K562 (cell line): ENCODE measurements at regions not wholly inside any gene's neighbourhood (a gene's known extent, or its start where the extent isn't known, plus 50 kb on each side); places are given as distances from the start of the nearest gene placed in this dataset.

ENCODE experiments used
- ARID1B ChIP-seq: fragments of 450-650 bp; IDR thresholded peaks from 2 replicates; pipeline ENCODE4 v1.6.1; 2016; ENCODE audit warnings: antibody characterized with exemption, mild to moderate bottlenecking, inconsistent platforms
- CXXC5 ChIP-seq: fragments of 250-450 bp; sonication (Bioruptor Pico); IDR thresholded peaks from 2 replicates; pipeline ENCODE4 v1.8.0; 2022; ENCODE audit warnings: inconsistent platforms, mild to moderate bottlenecking, moderate library complexity
- DNMT1 ChIP-seq: fragments of 450-650 bp; IDR thresholded peaks from 2 replicates; pipeline ENCODE4 v1.6.1; 2016; ENCODE audit warnings: antibody characterized with exemption, mild to moderate bottlenecking
- ETV1 ChIP-seq: fragments of 450-650 bp; conservative IDR thresholded peaks from 2 replicates; pipeline ENCODE4 v1.6.1; 2016; ENCODE audit warnings: missing genetic modification characterization, control low read depth, low read depth, missing compliant biosample characterization
- GABPB1 ChIP-seq: sonication (generic); formaldehyde crosslinking; IDR thresholded peaks from 2 replicates; pipeline ENCODE4 v1.8.0; 2022; ENCODE audit warnings: mild to moderate bottlenecking, missing genetic modification reagents
- HDGF ChIP-seq: fragments of 450-650 bp; IDR thresholded peaks from 2 replicates; pipeline ENCODE4 v1.6.1; 2016
- HMGN3 ChIP-seq: IDR thresholded peaks from 2 replicates; pipeline ENCODE4 v1.6.1; 2011; ENCODE audit warnings: borderline replicate concordance, low read depth, mild to moderate bottlenecking, mixed read lengths, low read length; ENCODE audit not compliant: insufficient read length; ENCODE audit errors: extremely low read depth
- NCOA2 ChIP-seq, 2 experiments: fragments of 450-650 bp; IDR thresholded peaks; 2 replicates each; pipeline ENCODE4 v1.6.1; 2018; ENCODE audit warnings: mild to moderate bottlenecking in 2 of 2, moderate library complexity in 1 of 2; ENCODE audit not compliant: partially characterized antibody in 2 of 2
- NR2C1 ChIP-seq, 2 experiments: fragments of 450-650 bp; IDR thresholded peaks; 2 replicates each; pipeline ENCODE4 v1.6.1; 2017; ENCODE audit warnings: mild to moderate bottlenecking in 2 of 2, antibody characterized with exemption in 1 of 2, inconsistent platforms in 1 of 2, missing compliant biosample characterization in 1 of 2, missing genetic modification characterization in 1 of 2
- RBM22 ChIP-seq: fragments of 200-400 bp; formaldehyde crosslinking; IDR thresholded peaks from 2 replicates; pipeline ENCODE4 v1.6.1; 2018; ENCODE audit warnings: low read length, low read depth; ENCODE audit not compliant: poor library complexity, severe bottlenecking
- SP2 ChIP-seq: IDR thresholded peaks from 2 replicates; pipeline ENCODE4 v1.6.1; 2011; ENCODE audit warnings: mild to moderate bottlenecking, low read depth, low read length, moderate library complexity; ENCODE audit not compliant: poor library complexity, severe bottlenecking; ENCODE audit errors: extremely low read depth
- TAF15 ChIP-seq: fragments of 200-400 bp; formaldehyde crosslinking; IDR thresholded peaks from 2 replicates; pipeline ENCODE4 v1.6.1; 2017; ENCODE audit warnings: mild to moderate bottlenecking, low read depth, low read length, moderate library complexity
- TEAD2 ChIP-seq: fragments of 450-650 bp; IDR thresholded peaks from 2 replicates; pipeline ENCODE4 v1.6.1; 2016; ENCODE audit warnings: missing genetic modification characterization, control low read depth, missing compliant biosample characterization
- TRIM28 ChIP-seq: fragments of 450-650 bp; IDR thresholded peaks from 2 replicates; pipeline ENCODE4 v1.6.1; 2017
- ZC3H11A ChIP-seq: IDR thresholded peaks from 2 replicates; pipeline ENCODE4 v1.6.1; 2012; ENCODE audit warnings: low read depth, low read length, improper control_type of control experiment
- ZNF551 ChIP-seq: fragments of 250-450 bp; sonication (Bioruptor Pico); IDR thresholded peaks from 2 replicates; pipeline ENCODE4 v1.5.0; 2021; ENCODE audit warnings: mild to moderate bottlenecking, moderate library complexity
- TF ChIP-seq, protein P1 (sequence below): sonication (generic); formaldehyde crosslinking; IDR thresholded peaks from 2 replicates; pipeline ENCODE4 v1.4.0; 2020; ENCODE audit warnings: mild to moderate bottlenecking, missing genetic modification reagents
- TF ChIP-seq, protein P2 (sequence below): IDR thresholded peaks from 2 replicates; pipeline ENCODE4 v1.6.1; 2011; ENCODE audit not compliant: insufficient read length; ENCODE audit errors: extremely low read depth
- TF ChIP-seq, protein P3 (sequence below), 2 experiments: IDR thresholded peaks in 1 of 2; conservative IDR thresholded peaks in 1 of 2; 2 replicates each; pipeline ENCODE4 v1.6.1; 2016; ENCODE audit warnings: low read depth in 2 of 2, mild to moderate bottlenecking in 1 of 2, missing compliant biosample characterization in 1 of 2, missing genetic modification characterization in 1 of 2, moderate library complexity in 1 of 2
- TF ChIP-seq, protein P4 (sequence below): fragments of 250-450 bp; sonication (Bioruptor Pico); IDR thresholded peaks from 2 replicates; pipeline ENCODE4 v1.5.0; 2022; ENCODE audit warnings: mild to moderate bottlenecking

DNA sequence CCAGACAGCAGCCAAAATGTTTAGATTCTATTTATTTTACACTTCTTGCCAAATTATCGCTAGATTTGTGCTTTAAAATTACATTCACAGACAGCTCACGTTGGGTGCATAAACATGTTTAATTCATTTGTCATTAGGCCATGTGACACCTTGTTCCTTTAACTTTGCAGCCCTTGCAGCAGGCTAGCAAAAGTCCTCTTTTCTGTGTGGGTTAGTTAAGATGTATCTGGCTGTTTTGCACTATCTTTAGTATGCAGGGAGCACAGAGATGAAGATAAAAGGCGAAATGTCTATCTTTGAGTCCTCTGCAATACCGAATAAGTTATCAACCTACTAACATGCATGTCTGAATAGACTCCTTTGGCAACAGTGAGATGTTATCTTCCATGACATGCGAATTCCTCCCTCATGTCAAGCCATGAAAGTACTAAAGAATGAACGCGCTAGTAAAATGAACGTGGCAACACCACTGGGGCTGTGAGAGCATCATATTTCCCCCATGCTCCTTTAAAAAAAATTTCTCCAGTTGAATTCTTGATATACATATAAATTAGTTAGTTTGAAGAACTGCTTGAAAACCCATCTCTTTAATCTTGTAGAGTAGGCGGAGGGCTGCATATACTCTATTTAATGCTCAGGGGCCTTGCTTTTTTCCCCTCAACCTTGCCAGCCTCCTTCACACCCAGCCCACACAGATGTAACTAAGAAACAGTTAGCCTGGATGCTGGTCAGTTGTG, 620.4 kb upstream of the NR2F2 start (continued):
- TF ChIP-seq, protein P1, sequence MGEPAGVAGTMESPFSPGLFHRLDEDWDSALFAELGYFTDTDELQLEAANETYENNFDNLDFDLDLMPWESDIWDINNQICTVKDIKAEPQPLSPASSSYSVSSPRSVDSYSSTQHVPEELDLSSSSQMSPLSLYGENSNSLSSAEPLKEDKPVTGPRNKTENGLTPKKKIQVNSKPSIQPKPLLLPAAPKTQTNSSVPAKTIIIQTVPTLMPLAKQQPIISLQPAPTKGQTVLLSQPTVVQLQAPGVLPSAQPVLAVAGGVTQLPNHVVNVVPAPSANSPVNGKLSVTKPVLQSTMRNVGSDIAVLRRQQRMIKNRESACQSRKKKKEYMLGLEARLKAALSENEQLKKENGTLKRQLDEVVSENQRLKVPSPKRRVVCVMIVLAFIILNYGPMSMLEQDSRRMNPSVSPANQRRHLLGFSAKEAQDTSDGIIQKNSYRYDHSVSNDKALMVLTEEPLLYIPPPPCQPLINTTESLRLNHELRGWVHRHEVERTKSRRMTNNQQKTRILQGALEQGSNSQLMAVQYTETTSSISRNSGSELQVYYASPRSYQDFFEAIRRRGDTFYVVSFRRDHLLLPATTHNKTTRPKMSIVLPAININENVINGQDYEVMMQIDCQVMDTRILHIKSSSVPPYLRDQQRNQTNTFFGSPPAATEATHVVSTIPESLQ (CRISPR knock-in tag), result no peak
- TF ChIP-seq HDGF (no peak), NR2C1 (IDR thresholded peaks at IDR 0.05) (peak; percentile 57; the same call in 1 of the 2 replicates), NR2C1 (tag; IDR thresholded peaks at IDR 0.05) (peak; percentile 73), TRIM28 (no peak), CXXC5 (CRISPR knock-in tag) (peak; percentile 87), TEAD2 (tag) (peak; percentile 86), TAF15 (no peak), ZC3H11A (no peak), RBM22 (no peak), ZNF551 (no peak), NCOA2 (IDR thresholded peaks at IDR 0.05; ENCODE audit: partially characterized antibody in 2 of 2) (peak; percentile 73 to 82), DNMT1 (no peak), HMGN3 (peak; percentile 66), SP2 (no peak), ETV1 (tag) (no peak; the same call in 1 of the 2 replicates), GABPB1 (CRISPR knock-in tag) (no peak), ARID1B (peak; percentile 100)
- TF ChIP-seq, protein P2, sequence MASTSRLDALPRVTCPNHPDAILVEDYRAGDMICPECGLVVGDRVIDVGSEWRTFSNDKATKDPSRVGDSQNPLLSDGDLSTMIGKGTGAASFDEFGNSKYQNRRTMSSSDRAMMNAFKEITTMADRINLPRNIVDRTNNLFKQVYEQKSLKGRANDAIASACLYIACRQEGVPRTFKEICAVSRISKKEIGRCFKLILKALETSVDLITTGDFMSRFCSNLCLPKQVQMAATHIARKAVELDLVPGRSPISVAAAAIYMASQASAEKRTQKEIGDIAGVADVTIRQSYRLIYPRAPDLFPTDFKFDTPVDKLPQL, result no peak
- TF ChIP-seq, protein P3, sequence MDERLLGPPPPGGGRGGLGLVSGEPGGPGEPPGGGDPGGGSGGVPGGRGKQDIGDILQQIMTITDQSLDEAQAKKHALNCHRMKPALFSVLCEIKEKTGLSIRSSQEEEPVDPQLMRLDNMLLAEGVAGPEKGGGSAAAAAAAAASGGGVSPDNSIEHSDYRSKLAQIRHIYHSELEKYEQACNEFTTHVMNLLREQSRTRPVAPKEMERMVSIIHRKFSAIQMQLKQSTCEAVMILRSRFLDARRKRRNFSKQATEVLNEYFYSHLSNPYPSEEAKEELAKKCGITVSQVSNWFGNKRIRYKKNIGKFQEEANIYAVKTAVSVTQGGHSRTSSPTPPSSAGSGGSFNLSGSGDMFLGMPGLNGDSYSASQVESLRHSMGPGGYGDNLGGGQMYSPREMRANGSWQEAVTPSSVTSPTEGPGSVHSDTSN (CRISPR knock-in tag; IDR thresholded peaks at IDR 0.05; ENCODE audit: low read depth), result no peak
- TF ChIP-seq, protein P3 (tag; conservative IDR thresholded peaks at IDR 0.05; ENCODE audit: low read depth), result peak; percentile 78; the same call in 1 of the 2 replicates
- TF ChIP-seq, protein P4, sequence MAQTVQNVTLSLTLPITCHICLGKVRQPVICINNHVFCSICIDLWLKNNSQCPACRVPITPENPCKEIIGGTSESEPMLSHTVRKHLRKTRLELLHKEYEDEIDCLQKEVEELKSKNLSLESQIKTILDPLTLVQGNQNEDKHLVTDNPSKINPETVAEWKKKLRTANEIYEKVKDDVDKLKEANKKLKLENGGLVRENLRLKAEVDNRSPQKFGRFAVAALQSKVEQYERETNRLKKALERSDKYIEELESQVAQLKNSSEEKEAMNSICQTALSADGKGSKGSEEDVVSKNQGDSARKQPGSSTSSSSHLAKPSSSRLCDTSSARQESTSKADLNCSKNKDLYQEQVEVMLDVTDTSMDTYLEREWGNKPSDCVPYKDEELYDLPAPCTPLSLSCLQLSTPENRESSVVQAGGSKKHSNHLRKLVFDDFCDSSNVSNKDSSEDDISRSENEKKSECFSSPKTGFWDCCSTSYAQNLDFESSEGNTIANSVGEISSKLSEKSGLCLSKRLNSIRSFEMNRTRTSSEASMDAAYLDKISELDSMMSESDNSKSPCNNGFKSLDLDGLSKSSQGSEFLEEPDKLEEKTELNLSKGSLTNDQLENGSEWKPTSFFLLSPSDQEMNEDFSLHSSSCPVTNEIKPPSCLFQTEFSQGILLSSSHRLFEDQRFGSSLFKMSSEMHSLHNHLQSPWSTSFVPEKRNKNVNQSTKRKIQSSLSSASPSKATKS (CRISPR knock-in tag), result no peak
